K562 (cell line): ENCODE measurements at regions not wholly inside any gene's neighbourhood (a gene's known extent, or its start where the extent isn't known, plus 50 kb on each side); places are given as distances from the start of the nearest gene placed in this dataset.

Experiments used
- ATAC-seq: fragments of 200-7000 bp; cut with Tn5 transposase; 3 replicates; pipeline ENCODE4 v1.9.1; 2020; ENCODE audit warnings: moderate library complexity
- BruUV-seq: library from RNA; stranded (reverse); fragments of 400-500 nt; replicated peaks from 2 replicates; lab custom pipeline; 2021; lab: Mats Ljungman, UMichigan
- CTCF ChIA-PET: fragments of 300-600 bp; formaldehyde crosslinking; extraction: SDS; loops from one replicate; lab custom pipeline; 2021; ENCODE audit warnings: low intra/inter-chr PET ratio; lab: Yijun Ruan, JAX
- POLR2A ChIA-PET: fragments of 300-600, 350-650 bp; sonication (Branson Sonifier 250); formaldehyde crosslinking; extraction: SDS; loops from one replicate; lab custom pipeline; 2021; ENCODE audit warnings: antibody characterized with exemption, inconsistent platforms; lab: Yijun Ruan, JAX
- DNase-seq, 4 experiments: peaks; one replicate each; pipeline versions ENCODE4 v3.0.0 to v3.0.0-alpha.2; 2011 to 2018; ENCODE audit warnings: low spot score in 3 of 4, mixed read lengths in 3 of 4; ENCODE audit errors: extremely low read depth in 1 of 4
- FAIRE-seq: peaks from 2 replicates; lab custom pipeline; 2011; peaks lifted over from hg19 to GRCh38; lab: Jason Lieb, UNC
- H2AFZ ChIP-seq: 2 replicates; pipeline ENCODE4 v1.6.0; 2011; ENCODE audit warnings: low read depth, low read length, control low read depth, inconsistent platforms
- H3K27ac ChIP-seq: fragments of 200-600 bp; 3 replicates; pipeline ENCODE4 v1.8.0; 2011; ENCODE audit warnings: low read depth, mild to moderate bottlenecking, control low read depth, inconsistent platforms, low read length, moderate library complexity, mixed read lengths; ENCODE audit errors: extremely low read depth
- H3K27me3 ChIP-seq, 2 experiments: fragments of 300-600 bp in 1 of 2; 2 replicates in 1 of 2; 3 replicates in 1 of 2; pipeline versions ENCODE4 v1.6.0 to v1.8.0; 2011; ENCODE audit warnings: inconsistent platforms in 2 of 2, low read length in 2 of 2, mild to moderate bottlenecking in 1 of 2, mixed read lengths in 1 of 2, moderate library complexity in 1 of 2; ENCODE audit not compliant: control insufficient read depth in 2 of 2, insufficient read depth in 2 of 2
- H3K36me3 ChIP-seq: fragments of 300-600 bp; 3 replicates; pipeline ENCODE4 v1.8.0; 2011; ENCODE audit warnings: mild to moderate bottlenecking, low read length, inconsistent platforms; ENCODE audit not compliant: control insufficient read depth, insufficient read depth
- H3K4me1 ChIP-seq, 2 experiments: fragments of 200-600 bp in 1 of 2; replicated peaks in 1 of 2; 2 replicates in 1 of 2; 3 replicates in 1 of 2; pipeline versions ENCODE4 v1.5.1 to v1.8.0; 2011; ENCODE audit warnings: inconsistent platforms in 2 of 2, low read length in 2 of 2, mild to moderate bottlenecking in 1 of 2, mixed read lengths in 1 of 2, moderate library complexity in 1 of 2; ENCODE audit not compliant: control insufficient read depth in 2 of 2, insufficient read depth in 2 of 2
- H3K4me2 ChIP-seq: 2 replicates; pipeline ENCODE4 v1.6.1; 2011; ENCODE audit warnings: low read length, control low read depth, inconsistent platforms, mixed read lengths; ENCODE audit not compliant: insufficient read depth
- H3K4me3 ChIP-seq: fragments of 200-600 bp; sonication (generic), shearing (Covaris generic); 2 replicates; pipeline ENCODE4 v1.5.1; 2016; ENCODE audit warnings: control low read depth, inconsistent platforms
- H3K79me2 ChIP-seq: fragments of 200-600 bp; 3 replicates; pipeline ENCODE4 v1.8.0; 2011; ENCODE audit warnings: low read length, inconsistent platforms; ENCODE audit not compliant: control insufficient read depth, insufficient read depth
- H3K9ac ChIP-seq, 2 experiments: 2 replicates each; pipeline versions ENCODE4 v1.6.0 to v1.6.1; 2011; ENCODE audit warnings: low read depth in 2 of 2, low read length in 2 of 2, control low read depth in 1 of 2, inconsistent platforms in 1 of 2, mild to moderate bottlenecking in 1 of 2, mixed read lengths in 1 of 2; ENCODE audit not compliant: insufficient read depth in 1 of 2
- H3K9me1 ChIP-seq: one replicate; pipeline ENCODE4 v1.6.0; 2011; ENCODE audit warnings: inconsistent platforms, mild to moderate bottlenecking, low read length, moderate library complexity; ENCODE audit not compliant: control insufficient read depth, insufficient read depth
- H3K9me3 ChIP-seq: replicated peaks from 2 replicates; pipeline ENCODE4 v1.5.1; 2011; ENCODE audit warnings: low read depth, low read length, inconsistent platforms; ENCODE audit not compliant: control insufficient read depth, insufficient read depth
- H4K20me1 ChIP-seq: replicated peaks from 2 replicates; pipeline ENCODE4 v1.6.1; 2011; ENCODE audit warnings: low read length, inconsistent platforms, mixed read lengths; ENCODE audit not compliant: control insufficient read depth, insufficient read depth
- ARID2 ChIP-seq: fragments of 450-650 bp; IDR thresholded peaks from 2 replicates; pipeline ENCODE4 v1.6.1; 2017; ENCODE audit warnings: antibody characterized with exemption, mild to moderate bottlenecking
- ATF1 ChIP-seq, 2 experiments: fragments of 450-650 bp in 1 of 2; IDR thresholded peaks; 2 replicates each; pipeline ENCODE4 v1.6.1; 2016; ENCODE audit warnings: missing compliant biosample characterization in 1 of 2, missing genetic modification characterization in 1 of 2
- ETV5 ChIP-seq: sonication (generic); formaldehyde crosslinking; IDR thresholded peaks from 2 replicates; pipeline ENCODE4 v1.4.0; 2020; ENCODE audit warnings: low read depth, mild to moderate bottlenecking, missing genetic modification reagents
- GATAD2B ChIP-seq: fragments of 450-650 bp; IDR thresholded peaks from 2 replicates; pipeline ENCODE4 v1.6.1; 2017; ENCODE audit warnings: mild to moderate bottlenecking, borderline replicate concordance
- GTF2F1 ChIP-seq: IDR thresholded peaks from 2 replicates; pipeline ENCODE4 v1.6.1; 2011; ENCODE audit warnings: low read depth, low read length, improper control_type of control experiment
- IFI16 ChIP-seq: fragments of 250-450 bp; sonication (Bioruptor Pico); IDR thresholded peaks from 2 replicates; pipeline ENCODE4 v2.1.2; 2022; ENCODE audit warnings: mild to moderate bottlenecking, inconsistent platforms
- MAZ ChIP-seq, 2 experiments: fragments of 450-650 bp in 1 of 2; sonication (generic) in 1 of 2; formaldehyde crosslinking; IDR thresholded peaks in 1 of 2; conservative IDR thresholded peaks in 1 of 2; 2 replicates each; pipeline versions ENCODE4 v1.4.0 to v1.5.0; 2020; ENCODE audit warnings: mild to moderate bottlenecking in 1 of 2, missing genetic modification reagents in 1 of 2
- NONO ChIP-seq, 2 experiments: fragments of 200-400 bp in 1 of 2; fragments of 450-650 bp in 1 of 2; formaldehyde crosslinking in 1 of 2; IDR thresholded peaks; 2 replicates each; pipeline ENCODE4 v1.6.1; 2017; ENCODE audit warnings: low read depth in 2 of 2, mild to moderate bottlenecking in 2 of 2, moderate library complexity in 2 of 2, low read length in 1 of 2
- NR1H2 ChIP-seq: sonication (generic); formaldehyde crosslinking; IDR thresholded peaks from 2 replicates; pipeline ENCODE4 v1.4.0; 2020; ENCODE audit warnings: mild to moderate bottlenecking, missing genetic modification reagents
- SOX6 ChIP-seq: fragments of 450-650 bp; IDR thresholded peaks from 2 replicates; pipeline ENCODE4 v1.6.1; 2014; ENCODE audit warnings: mild to moderate bottlenecking
- whole genome bisulfite sequencing: fragments of 100-300 bp; shearing (Covaris generic); methylation state at CpG from one replicate; pipeline ENCODE4 v1.1.6; 2016; ENCODE audit warnings: low coverage, mixed read lengths; ENCODE audit not compliant: insufficient coverage; ENCODE audit errors: missing lambda C conversion rate; 5-methylcytosine and 5-hydroxymethylcytosine counted together
- in situ Hi-C: fragments of 300-500 bp; cut with MboI; formaldehyde crosslinking; loops from 4 replicates; pipeline ENCODE4 v1.15.0; 2018; ENCODE audit warnings: inconsistent platforms, mixed read lengths
- intact Hi-C: fragments of 100-400 bp; cut with micrococcal nuclease; formaldehyde crosslinking; loops from 2 replicates; pipeline ENCODE4 v1.14.2; 2022
- TF ChIP-seq, protein P1 (sequence below): sonication (generic); formaldehyde crosslinking; IDR thresholded peaks from 2 replicates; pipeline ENCODE4 v1.9.0; 2022; ENCODE audit warnings: mild to moderate bottlenecking, missing genetic modification reagents
- TF ChIP-seq, protein P2 (sequence below): sonication (generic); formaldehyde crosslinking; IDR thresholded peaks from 2 replicates; pipeline ENCODE4 v1.8.1; 2022; ENCODE audit warnings: missing genetic modification reagents
- TF ChIP-seq, protein P3 (sequence below): fragments of 450-650 bp; IDR thresholded peaks from 2 replicates; pipeline ENCODE4 v1.6.1; 2017; ENCODE audit warnings: mild to moderate bottlenecking, moderate library complexity
- TF ChIP-seq, protein P4 (sequence below), 2 experiments: fragments of 450-650 bp; IDR thresholded peaks; 2 replicates each; pipeline ENCODE4 v1.6.1; 2016

DNA sequence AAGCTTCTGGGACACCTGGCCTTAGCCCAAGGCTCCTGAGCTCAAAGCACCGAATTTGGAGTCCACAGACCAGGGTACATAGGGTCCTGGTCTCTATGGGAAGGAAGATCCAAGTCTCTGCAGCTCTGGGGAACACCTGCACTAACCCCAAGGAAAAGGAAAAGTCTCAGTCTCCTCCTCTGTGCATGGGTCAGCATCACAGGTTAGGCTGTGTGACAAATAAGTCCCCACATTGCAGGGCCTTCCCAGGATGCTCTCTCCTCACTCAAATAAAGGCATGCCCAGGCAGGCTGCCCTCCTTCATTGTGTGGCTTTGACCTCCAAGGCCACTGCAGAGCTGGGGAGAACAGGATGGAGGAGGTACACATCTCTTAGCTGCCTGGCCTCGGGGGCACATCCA is 121.0 kb upstream of the ZMIZ1 start:
- Histone ChIP-seq H3K27ac (no peak overlapping the region), H3K4me1 (peaks cover 4% of the 10 kb centered on the region in 2 experiments; a peak in 2 of 5 replicates), H3K4me3 (no peak overlapping the region), H3K79me2 (no peaks in the 10 kb centered on the region), H2AFZ (no peak overlapping the region), H3K4me2 (no peak overlapping the region), H3K9me1 (no peaks in the 10 kb centered on the region), H3K36me3 (no peaks in the 10 kb centered on the region), H3K27me3 (peaks cover 5 to 69% of the 10 kb centered on the region in 2 experiments; a peak in 4 of 5 replicates), H4K20me1 (0 out of 2 replicates have a peak, but pooled peaks cover 4% of the 10 kb centered on the region), H3K9me3 (no peaks in the 10 kb centered on the region), H3K9ac (no peak overlapping the region)
- POLR2A ChIA-PET = interaction anchor here (2.2 kb wide), 1 partner anchor 16 kb away, joined by 5 read pairs; no protein-coding TSS in a partner anchor
- TF ChIP-seq, protein P1, sequence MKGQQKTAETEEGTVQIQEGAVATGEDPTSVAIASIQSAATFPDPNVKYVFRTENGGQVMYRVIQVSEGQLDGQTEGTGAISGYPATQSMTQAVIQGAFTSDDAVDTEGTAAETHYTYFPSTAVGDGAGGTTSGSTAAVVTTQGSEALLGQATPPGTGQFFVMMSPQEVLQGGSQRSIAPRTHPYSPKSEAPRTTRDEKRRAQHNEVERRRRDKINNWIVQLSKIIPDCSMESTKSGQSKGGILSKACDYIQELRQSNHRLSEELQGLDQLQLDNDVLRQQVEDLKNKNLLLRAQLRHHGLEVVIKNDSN (CRISPR knock-in tag) = no peak
- TF ChIP-seq, protein P2, sequence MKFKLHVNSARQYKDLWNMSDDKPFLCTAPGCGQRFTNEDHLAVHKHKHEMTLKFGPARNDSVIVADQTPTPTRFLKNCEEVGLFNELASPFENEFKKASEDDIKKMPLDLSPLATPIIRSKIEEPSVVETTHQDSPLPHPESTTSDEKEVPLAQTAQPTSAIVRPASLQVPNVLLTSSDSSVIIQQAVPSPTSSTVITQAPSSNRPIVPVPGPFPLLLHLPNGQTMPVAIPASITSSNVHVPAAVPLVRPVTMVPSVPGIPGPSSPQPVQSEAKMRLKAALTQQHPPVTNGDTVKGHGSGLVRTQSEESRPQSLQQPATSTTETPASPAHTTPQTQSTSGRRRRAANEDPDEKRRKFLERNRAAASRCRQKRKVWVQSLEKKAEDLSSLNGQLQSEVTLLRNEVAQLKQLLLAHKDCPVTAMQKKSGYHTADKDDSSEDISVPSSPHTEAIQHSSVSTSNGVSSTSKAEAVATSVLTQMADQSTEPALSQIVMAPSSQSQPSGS (CRISPR knock-in tag) = no peak
- no peak for TF ChIP-seq ATF1 (CRISPR knock-in tag; IDR thresholded peaks at IDR 0.05)
- no peak for TF ChIP-seq ATF1 (tag; IDR thresholded peaks at IDR 0.05)
- TF ChIP-seq NR1H2 = no peak
- TF ChIP-seq, protein P3, sequence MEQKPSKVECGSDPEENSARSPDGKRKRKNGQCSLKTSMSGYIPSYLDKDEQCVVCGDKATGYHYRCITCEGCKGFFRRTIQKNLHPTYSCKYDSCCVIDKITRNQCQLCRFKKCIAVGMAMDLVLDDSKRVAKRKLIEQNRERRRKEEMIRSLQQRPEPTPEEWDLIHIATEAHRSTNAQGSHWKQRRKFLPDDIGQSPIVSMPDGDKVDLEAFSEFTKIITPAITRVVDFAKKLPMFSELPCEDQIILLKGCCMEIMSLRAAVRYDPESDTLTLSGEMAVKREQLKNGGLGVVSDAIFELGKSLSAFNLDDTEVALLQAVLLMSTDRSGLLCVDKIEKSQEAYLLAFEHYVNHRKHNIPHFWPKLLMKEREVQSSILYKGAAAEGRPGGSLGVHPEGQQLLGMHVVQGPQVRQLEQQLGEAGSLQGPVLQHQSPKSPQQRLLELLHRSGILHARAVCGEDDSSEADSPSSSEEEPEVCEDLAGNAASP = no peak
- TF ChIP-seq MAZ (CRISPR knock-in tag; conservative IDR thresholded peaks at IDR 0.05 in 1 of 2, IDR thresholded peaks at IDR 0.05 in 1 of 2) = no peak
- no peak for TF ChIP-seq NONO (IDR thresholded peaks at IDR 0.05; ENCODE audit: low read depth in 2 of 2, low read length in 1 of 2)
- no peak for TF ChIP-seq GATAD2B
- no peak for TF ChIP-seq IFI16 (CRISPR knock-in tag)
- TF ChIP-seq, protein P4, sequence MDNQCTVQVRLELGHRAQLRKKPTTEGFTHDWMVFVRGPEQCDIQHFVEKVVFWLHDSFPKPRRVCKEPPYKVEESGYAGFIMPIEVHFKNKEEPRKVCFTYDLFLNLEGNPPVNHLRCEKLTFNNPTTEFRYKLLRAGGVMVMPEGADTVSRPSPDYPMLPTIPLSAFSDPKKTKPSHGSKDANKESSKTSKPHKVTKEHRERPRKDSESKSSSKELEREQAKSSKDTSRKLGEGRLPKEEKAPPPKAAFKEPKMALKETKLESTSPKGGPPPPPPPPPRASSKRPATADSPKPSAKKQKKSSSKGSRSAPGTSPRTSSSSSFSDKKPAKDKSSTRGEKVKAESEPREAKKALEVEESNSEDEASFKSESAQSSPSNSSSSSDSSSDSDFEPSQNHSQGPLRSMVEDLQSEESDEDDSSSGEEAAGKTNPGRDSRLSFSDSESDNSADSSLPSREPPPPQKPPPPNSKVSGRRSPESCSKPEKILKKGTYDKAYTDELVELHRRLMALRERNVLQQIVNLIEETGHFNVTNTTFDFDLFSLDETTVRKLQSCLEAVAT (IDR thresholded peaks at IDR 0.05) = no peak
- TF ChIP-seq ARID2 = no peak
- no peak for TF ChIP-seq SOX6
- no peak for TF ChIP-seq ETV5
- TF ChIP-seq GTF2F1 = no peak
- ATAC-seq (no peak), DNase-seq (no peak), FAIRE-seq (no peak)
- CTCF ChIA-PET = no interaction called here
- in situ Hi-C loops (no loop called here), intact Hi-C loops (no loop called here)
- WGBS = 0% methylated on average over 2 of the region's 2 CpGs
- BruUV-seq = no TSS peak
